ENCODE measurements at regions not wholly inside any gene's neighbourhood (a gene's known extent, or its start where the extent isn't known, plus 50 kb on each side); places are given as distances from the start of the nearest gene placed in this dataset.

DNA sequence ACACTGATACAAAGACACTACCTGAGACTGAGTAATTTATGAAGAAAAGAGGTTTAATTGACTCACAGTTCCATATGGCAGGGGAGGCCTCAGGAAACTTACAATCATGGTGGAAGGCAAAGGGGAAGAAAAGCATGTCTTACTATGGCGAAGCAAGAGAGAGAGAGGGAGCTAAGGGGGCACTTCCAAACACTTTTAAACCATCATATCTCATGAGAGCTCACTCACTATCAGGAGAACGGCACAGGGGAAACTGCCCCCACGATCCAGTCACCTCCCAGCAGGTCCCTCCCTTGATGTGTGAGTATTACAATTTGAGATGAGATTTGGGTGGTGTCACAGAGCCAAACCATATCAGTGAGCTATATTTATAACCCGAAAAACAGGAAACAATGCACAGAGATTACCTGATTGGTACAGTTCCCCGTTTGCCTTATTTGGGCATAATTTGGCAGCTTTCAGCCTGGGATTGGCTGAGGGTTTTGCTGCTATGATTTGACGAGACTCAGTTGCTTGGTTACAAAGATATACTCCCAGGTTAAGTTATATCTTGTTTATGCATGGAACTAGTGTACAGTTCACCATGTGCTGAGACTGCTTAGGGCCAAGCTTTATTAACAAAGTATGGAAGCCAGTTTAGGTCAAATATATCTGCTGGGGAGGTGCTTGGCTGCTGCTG, 184.2 kb downstream of the NR2F2 start (continued):
- no peak for TF ChIP-seq SMAD1 (IDR thresholded peaks at IDR 0.05; ENCODE audit: low read depth, low read length, partially characterized antibody)
- TF ChIP-seq, protein P1, sequence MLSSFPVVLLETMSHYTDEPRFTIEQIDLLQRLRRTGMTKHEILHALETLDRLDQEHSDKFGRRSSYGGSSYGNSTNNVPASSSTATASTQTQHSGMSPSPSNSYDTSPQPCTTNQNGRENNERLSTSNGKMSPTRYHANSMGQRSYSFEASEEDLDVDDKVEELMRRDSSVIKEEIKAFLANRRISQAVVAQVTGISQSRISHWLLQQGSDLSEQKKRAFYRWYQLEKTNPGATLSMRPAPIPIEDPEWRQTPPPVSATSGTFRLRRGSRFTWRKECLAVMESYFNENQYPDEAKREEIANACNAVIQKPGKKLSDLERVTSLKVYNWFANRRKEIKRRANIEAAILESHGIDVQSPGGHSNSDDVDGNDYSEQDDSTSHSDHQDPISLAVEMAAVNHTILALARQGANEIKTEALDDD (IDR thresholded peaks at IDR 0.05): peak; percentile 95
- TF ChIP-seq ZNF766 (CRISPR knock-in tag; conservative IDR thresholded peaks at IDR 0.05): peak; percentile 90
- TF ChIP-seq, protein P2, sequence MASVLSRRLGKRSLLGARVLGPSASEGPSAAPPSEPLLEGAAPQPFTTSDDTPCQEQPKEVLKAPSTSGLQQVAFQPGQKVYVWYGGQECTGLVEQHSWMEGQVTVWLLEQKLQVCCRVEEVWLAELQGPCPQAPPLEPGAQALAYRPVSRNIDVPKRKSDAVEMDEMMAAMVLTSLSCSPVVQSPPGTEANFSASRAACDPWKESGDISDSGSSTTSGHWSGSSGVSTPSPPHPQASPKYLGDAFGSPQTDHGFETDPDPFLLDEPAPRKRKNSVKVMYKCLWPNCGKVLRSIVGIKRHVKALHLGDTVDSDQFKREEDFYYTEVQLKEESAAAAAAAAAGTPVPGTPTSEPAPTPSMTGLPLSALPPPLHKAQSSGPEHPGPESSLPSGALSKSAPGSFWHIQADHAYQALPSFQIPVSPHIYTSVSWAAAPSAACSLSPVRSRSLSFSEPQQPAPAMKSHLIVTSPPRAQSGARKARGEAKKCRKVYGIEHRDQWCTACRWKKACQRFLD (CRISPR knock-in tag; IDR thresholded peaks at IDR 0.05): peak; percentile 67
- TF ChIP-seq ZNF41 (CRISPR knock-in tag; conservative IDR thresholded peaks at IDR 0.05): no peak
- TF ChIP-seq FOXJ2 (tag; IDR thresholded peaks at IDR 0.05): peak; percentile 90
- TF ChIP-seq ZNF407 (IDR thresholded peaks at IDR 0.05; ENCODE audit: low read depth): peak; percentile 67
- TF ChIP-seq ZNF644 (tag; IDR thresholded peaks at IDR 0.05; ENCODE audit: low read depth): 0 out of 2 replicates have a peak, but pooled peaks have one; percentile 59

Data from K562 (cell line).